Skeletal muscle tissue (tissue), 3 donors: ENCODE measurements at regions not wholly inside any gene's neighbourhood (a gene's known extent, or its start where the extent isn't known, plus 50 kb on each side); places are given as distances from the start of the nearest gene placed in this dataset.

ENCODE experiments used
- H3K27ac ChIP-seq: one replicate; pipeline ENCODE4 v1.7.0; 2013; ENCODE audit warnings: mild to moderate bottlenecking, low read depth, low read length, inconsistent platforms
- H3K27me3 ChIP-seq, 3 donors: one replicate each; pipeline ENCODE4 v1.7.0; 2013; ENCODE audit warnings: low read length in 3 of 3; ENCODE audit not compliant: control insufficient read depth in 3 of 3, insufficient read depth in 3 of 3
- H3K36me3 ChIP-seq, 3 donors: one replicate each; pipeline ENCODE4 v1.7.0; 2013; ENCODE audit warnings: low read length in 3 of 3; ENCODE audit not compliant: control insufficient read depth in 3 of 3, insufficient read depth in 3 of 3
- H3K4me1 ChIP-seq, 3 donors: one replicate each; pipeline ENCODE4 v1.7.0; 2013; ENCODE audit warnings: low read length in 3 of 3, mild to moderate bottlenecking in 3 of 3; ENCODE audit not compliant: control insufficient read depth in 3 of 3, insufficient read depth in 3 of 3
- H3K4me3 ChIP-seq, 3 donors: one replicate each; pipeline ENCODE4 v1.7.0; 2013; ENCODE audit warnings: low read length in 3 of 3
- H3K9ac ChIP-seq, 3 donors: one replicate each; pipeline ENCODE4 v1.7.0; 2013; ENCODE audit warnings: low read length in 3 of 3, mild to moderate bottlenecking in 3 of 3, moderate library complexity in 2 of 3, low read depth in 1 of 3
- H3K9me3 ChIP-seq, 3 donors: one replicate each; pipeline ENCODE4 v1.7.0; 2013; ENCODE audit warnings: low read length in 3 of 3; ENCODE audit not compliant: control insufficient read depth in 3 of 3
- donor health status: Osteomylitis.

DNA sequence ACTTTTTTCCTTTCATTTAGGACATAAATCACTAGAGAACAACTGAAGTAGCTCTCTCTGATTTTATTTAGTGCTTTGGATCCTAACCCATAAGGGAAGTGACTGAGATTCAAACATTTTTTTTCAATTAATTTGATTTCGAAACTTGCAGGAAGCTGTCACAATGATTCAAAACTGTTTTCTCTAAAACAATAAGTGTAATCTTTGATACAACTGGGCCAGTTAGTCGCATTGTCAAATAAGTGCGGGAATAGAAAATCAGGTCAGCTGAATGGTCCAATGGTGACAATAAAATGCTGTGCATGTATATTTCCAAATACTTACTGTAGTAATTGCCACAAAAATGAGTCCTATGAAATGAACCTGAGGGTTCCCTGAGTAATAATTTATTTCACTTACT lies 930.8 kb downstream of the TFAP2A start:
- no peak overlapping the region for H3K9ac ChIP-seq
- no peak overlapping the region for H3K27ac ChIP-seq
- H3K36me3 ChIP-seq: no peaks in the 10 kb centered on the region
- H3K9me3 ChIP-seq: no peaks in the 10 kb centered on the region
- no peaks in the 10 kb centered on the region for H3K27me3 ChIP-seq
- no peak overlapping the region for H3K4me3 ChIP-seq
- no peaks in the 10 kb centered on the region for H3K4me1 ChIP-seq

DNA sequence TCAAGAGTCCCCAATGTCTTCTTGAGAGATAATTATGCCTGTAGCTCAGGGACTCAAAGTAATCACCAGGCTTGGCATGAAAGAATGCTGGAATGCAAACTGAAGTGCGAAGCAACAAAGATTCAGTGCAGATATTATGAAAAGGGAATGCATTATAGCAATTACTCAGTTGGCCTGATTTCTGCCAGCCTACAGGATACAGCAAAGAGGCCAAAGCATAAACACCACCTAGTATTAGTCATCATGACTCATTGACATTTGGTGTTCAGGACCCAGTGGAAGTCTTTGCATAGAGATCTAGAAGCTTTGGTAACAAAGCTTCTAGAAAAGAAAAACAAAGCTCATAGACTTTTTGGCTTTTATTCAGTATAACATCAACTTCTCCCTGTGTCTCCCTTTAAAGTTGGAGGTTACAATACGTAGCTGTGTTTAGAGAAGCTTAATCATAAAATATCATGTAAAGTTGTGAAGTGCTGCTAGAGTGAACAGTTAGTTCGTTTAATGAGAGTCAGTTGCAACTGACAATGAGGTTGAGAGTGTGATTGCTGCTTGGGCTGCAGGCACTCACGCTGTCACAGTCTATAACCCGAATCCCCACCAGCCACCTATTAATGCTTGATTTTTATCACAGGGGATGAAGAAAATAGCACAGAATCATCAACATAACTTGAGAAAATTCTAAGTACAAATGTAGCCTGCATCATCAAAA lies 932.7 kb downstream of the TFAP2A start:
- H3K27ac ChIP-seq: no peak overlapping the region
- no peak overlapping the region for H3K4me3 ChIP-seq
- H3K36me3 ChIP-seq: no peaks in the 10 kb centered on the region
- no peaks in the 10 kb centered on the region for H3K27me3 ChIP-seq
- H3K9me3 ChIP-seq: no peaks in the 10 kb centered on the region
- H3K4me1 ChIP-seq: no peaks in the 10 kb centered on the region
- no peak overlapping the region for H3K9ac ChIP-seq

DNA sequence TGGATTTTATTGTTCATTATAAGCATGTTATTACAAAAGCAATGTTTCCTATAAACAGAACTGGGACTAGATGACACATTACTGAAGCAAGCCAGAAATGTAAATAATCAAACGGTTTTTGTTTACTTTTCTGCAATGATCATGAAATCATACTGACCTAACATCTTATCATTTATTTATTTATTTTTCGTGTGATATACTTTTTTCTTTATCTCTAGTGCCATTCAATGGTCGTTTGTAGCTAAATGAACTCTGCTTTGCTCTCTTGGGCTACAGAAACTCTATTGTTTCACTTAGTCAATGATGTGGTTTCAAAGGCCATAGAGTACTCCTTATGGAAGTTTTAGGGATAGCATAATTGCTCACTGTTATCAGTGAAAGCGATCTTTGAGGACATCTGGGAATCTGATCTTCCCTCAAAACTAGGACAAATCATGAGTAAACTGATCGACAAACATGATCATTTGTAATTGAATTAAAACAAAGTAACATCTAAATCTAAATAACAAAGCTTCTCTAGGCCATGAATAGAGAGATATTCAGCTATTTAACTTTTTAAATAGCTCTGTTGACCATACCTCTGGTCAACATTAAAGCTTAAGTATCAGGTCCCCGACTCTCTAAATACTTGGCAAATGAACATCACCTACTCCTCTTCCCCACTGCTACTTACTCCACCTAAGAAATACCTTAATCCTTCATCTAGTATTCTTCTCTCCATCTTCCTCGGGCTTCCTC lies 933.4 kb downstream of the TFAP2A start:
- no peak overlapping the region for H3K9ac ChIP-seq
- H3K4me1 ChIP-seq: no peaks in the 10 kb centered on the region
- H3K9me3 ChIP-seq: no peaks in the 10 kb centered on the region
- H3K27ac ChIP-seq: no peak overlapping the region
- no peak overlapping the region for H3K4me3 ChIP-seq
- H3K36me3 ChIP-seq: no peaks in the 10 kb centered on the region
- no peaks in the 10 kb centered on the region for H3K27me3 ChIP-seq

GRCh38 chr6:9468277-9468676 lies 946.6 kb downstream of the TFAP2A start:
- no peaks in the 10 kb centered on the region for H3K27me3 ChIP-seq
- no peaks in the 10 kb centered on the region for H3K36me3 ChIP-seq
- H3K9me3 ChIP-seq: no peaks in the 10 kb centered on the region
- no peak overlapping the region for H3K9ac ChIP-seq
- H3K4me1 ChIP-seq: no peaks in the 10 kb centered on the region
- no peak overlapping the region for H3K27ac ChIP-seq
- no peak overlapping the region for H3K4me3 ChIP-seq

- Histone ChIP-seq H3K36me3 (no peaks in the 10 kb centered on the region), H3K9ac (no peak overlapping the region), H3K9me3 (no peaks in the 10 kb centered on the region), H3K4me3 (no peak overlapping the region), H3K27me3 (no peaks in the 10 kb centered on the region), H3K4me1 (no peaks in the 10 kb centered on the region), H3K27ac (no peak overlapping the region)
Measured at GRCh38 chr6:9467741-9468140, 947.1 kb downstream of the TFAP2A start.

DNA sequence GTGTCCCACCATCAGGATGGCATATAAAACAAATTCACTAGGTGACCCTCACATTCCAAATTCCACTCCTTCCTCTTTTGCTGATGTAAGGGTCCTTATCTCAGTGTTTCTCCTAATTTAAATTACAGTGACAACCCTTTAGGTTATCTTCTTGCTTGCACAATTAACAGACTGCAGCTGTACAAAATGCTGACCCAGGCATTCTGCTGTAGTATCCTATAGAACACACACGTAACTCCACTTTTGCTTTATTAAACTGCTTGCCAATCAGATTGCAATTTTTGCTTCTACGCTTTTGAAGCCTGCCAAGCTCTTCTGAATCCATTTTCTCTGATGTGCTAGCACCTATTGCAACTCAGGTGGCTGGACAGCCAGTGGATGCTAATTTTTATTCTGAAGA lies 950.3 kb downstream of the TFAP2A start:
- no peaks in the 10 kb centered on the region for H3K36me3 ChIP-seq
- no peak overlapping the region for H3K9ac ChIP-seq
- no peak overlapping the region for H3K4me3 ChIP-seq
- no peak overlapping the region for H3K27ac ChIP-seq
- no peaks in the 10 kb centered on the region for H3K9me3 ChIP-seq
- no peaks in the 10 kb centered on the region for H3K27me3 ChIP-seq
- no peaks in the 10 kb centered on the region for H3K4me1 ChIP-seq

DNA sequence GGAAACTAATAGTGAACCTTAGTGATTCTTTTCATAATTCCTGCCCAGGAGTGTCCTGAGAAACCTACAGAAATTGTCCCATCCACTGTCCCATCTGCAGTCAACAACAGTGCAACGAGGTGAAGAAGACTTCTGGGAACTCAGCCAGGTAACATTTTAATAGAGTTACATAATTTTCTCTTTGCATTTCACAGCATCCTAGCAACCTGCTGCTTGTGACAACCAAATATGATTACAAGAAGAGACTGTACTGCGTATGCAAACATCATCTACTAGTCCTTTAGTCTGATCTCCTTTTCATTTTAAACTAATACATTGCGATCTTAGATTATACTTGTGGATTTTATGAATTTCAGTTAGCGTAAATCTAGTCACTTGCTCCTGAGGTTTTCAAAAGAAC lies 951.6 kb downstream of the TFAP2A start:
- no peaks in the 10 kb centered on the region for H3K36me3 ChIP-seq
- no peak overlapping the region for H3K9ac ChIP-seq
- no peaks in the 10 kb centered on the region for H3K4me1 ChIP-seq
- no peak overlapping the region for H3K27ac ChIP-seq
- H3K27me3 ChIP-seq: no peaks in the 10 kb centered on the region
- H3K4me3 ChIP-seq: no peak overlapping the region
- H3K9me3 ChIP-seq: no peaks in the 10 kb centered on the region

DNA sequence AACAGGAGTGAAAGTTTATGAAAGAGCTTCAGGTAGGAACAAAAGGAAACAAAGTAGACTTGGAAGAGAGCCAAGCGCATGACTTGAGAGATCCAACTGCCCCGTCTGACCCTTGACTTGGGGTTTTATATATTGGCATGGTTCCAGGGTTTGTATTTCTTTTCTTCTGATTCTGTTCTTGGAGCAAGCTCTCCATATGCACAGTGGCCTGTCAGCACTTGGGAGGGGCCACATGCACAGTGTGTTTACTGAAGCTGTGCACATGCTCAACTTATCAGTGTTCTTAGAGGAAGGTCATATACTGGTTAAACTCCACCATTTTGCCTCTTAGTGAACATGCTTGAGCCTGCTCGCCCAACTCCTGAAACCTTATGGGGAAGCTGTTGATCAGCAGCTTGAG lies 953.7 kb downstream of the TFAP2A start:
- H3K36me3 ChIP-seq: no peaks in the 10 kb centered on the region
- no peaks in the 10 kb centered on the region for H3K27me3 ChIP-seq
- H3K27ac ChIP-seq: no peak overlapping the region
- no peaks in the 10 kb centered on the region for H3K4me1 ChIP-seq
- H3K9ac ChIP-seq: no peak overlapping the region
- H3K4me3 ChIP-seq: no peak overlapping the region
- no peaks in the 10 kb centered on the region for H3K9me3 ChIP-seq

DNA sequence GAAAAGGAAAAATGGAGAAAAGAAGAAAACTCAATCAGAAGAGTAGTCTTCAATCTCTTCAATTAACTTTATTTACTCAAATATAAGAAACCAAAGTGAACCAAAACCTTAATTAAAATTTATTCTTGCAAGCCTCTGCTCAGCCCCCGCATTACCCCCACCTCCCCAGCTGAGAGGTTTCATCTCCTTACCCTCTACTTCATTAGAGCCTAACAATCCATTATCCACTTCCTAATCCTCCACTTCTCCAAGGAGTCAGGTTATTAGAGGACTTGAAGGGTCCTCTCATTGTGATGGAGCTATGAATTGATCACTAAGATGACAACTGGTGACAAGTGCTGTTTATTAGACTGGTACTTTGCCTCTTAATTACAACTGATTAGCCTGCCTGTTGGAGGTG lies 956.5 kb downstream of the TFAP2A start:
- no peaks in the 10 kb centered on the region for H3K36me3 ChIP-seq
- H3K4me3 ChIP-seq: no peak overlapping the region
- no peaks in the 10 kb centered on the region for H3K4me1 ChIP-seq
- no peaks in the 10 kb centered on the region for H3K9me3 ChIP-seq
- H3K9ac ChIP-seq: no peak overlapping the region
- no peak overlapping the region for H3K27ac ChIP-seq
- H3K27me3 ChIP-seq: no peaks in the 10 kb centered on the region

DNA sequence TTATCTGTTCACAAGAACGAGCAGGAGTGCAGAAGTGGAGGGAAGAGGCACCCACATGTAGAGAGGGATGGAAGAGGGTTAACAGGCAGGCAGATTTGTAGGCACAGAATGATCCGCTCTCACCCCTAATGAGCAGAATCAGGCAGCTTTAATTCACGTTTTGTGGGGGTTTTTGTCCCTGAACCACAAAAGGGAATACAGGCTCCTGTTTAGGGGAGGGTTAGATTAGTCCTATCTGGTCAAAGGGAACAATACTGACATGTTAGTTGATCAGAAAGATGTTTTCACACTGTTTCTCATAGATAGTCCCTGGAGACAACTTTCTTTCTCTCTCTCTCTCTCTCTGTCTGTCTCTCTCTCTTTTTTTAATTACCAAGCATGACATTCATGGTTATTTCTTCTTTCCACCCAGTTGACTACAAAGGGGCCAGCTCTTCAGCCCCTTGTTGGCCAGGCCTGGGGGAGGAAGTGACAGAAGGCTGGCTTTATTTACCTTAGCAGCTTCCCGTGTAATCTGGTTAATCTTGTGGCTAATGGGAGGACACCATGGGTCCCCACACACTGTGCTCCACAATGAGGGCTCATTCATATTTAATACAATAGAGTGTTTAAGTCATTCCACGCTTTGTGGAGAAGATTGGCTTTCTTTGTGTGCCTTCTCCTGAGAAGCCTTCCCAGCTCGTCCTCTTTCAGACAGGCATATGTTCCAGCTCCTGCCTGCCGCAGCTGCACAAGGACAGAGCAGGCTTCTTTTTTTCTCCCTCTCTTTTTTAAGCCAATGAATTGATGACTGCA lies 958.8 kb downstream of the TFAP2A start:
- H3K4me1 ChIP-seq: no peaks in the 10 kb centered on the region
- H3K9me3 ChIP-seq: peaks cover 0 to 3% (median 0%) of the 10 kb centered on the region in 3 donors
- no peak overlapping the region for H3K4me3 ChIP-seq
- no peak overlapping the region for H3K9ac ChIP-seq
- H3K36me3 ChIP-seq: no peaks in the 10 kb centered on the region
- no peak overlapping the region for H3K27ac ChIP-seq
- no peaks in the 10 kb centered on the region for H3K27me3 ChIP-seq
